H54 (cell line): ENCODE measurements at regions not wholly inside any gene's neighbourhood (a gene's known extent, or its start where the extent isn't known, plus 50 kb on each side); places are given as distances from the start of the nearest gene placed in this dataset.

Source experiments
- DNase-seq: peaks from one replicate; pipeline ENCODE4 v3.0.0; 2011; ENCODE audit warnings: low spot score, mixed read lengths; ENCODE audit not compliant: insufficient read length
- FAIRE-seq: peaks from 3 replicates; lab custom pipeline; 2011; peaks lifted over from hg19 to GRCh38; lab: Jason Lieb, UNC
- POLR2A ChIP-seq: IDR thresholded peaks from 2 replicates; pipeline ENCODE4 v1.6.1; 2011; ENCODE audit warnings: low read depth, mild to moderate bottlenecking, low read length

DNA sequence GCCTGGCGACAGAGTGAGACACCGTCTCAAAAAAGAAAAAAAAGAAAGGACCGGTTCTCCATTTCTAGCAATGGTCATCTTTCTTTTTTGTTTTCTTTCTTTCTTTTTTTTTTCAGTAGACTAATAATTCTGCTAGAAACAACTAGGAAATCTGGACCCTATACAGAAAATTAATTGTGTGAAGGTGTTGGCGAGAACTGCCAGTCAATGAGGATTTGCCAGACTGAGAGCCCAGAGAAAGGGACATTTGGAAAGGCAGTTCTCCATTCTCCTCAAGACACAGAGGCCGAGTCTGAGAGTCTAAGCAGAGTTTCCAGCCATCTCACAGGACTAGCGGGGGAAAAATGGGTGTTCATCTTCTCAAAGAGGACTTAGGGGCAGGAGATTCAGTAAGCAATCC, 123.6 kb upstream of the GPC1 start:
- FAIRE-seq (no peak), DNase-seq (no peak)
- TF ChIP-seq POLR2A, result no peak

DNA sequence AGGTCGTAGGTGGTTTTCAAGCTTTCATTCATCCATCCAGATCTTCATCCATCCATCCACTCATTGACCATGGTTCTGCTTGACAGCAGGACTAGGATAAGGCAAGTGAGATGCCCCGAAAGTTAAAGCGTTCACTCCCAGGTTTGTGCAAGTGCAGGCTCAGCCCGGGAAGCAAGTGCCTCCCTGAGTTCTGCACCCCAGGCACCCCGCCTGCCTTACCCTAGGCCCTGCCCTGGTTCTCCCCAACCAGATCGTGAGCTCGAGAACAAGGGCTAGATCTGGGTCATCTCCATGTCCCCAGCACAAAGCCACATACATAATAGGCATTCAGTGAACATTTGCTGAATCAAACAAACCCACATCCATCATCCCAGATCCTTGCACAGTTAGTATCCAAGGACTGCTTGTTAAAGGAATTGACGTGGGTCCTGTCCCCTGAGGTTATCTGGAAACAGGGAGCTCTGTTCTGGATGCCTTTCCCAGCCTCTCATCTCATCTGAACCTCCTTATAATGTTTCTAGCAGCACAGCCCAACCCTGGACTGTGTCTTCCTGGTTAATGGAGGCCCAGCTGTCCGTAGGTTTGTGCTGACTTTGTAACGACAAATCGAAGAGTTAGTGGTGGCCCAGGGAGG, 116.1 kb upstream of the GPC1 start:
- no peak for TF ChIP-seq POLR2A
- FAIRE-seq, result no peak

DNA sequence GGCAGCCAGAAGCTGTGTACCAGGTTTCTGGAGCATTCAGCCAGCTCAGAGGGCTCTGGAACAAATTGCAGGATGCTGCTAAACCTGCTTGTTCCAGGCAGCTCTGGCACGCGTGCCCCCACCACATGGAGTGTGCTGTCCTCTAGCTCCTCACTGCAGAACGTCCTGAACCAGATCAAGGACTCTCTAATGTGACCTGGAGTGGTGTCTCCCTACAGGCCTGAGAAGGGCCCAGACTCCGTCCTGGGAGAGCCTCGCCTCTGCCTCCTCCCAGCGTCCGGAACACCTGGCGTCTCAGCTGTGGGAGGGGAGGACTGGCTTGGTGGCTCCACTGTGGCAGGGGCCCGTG, 115.6 kb upstream of the GPC1 start:
- TF ChIP-seq POLR2A, result no peak
- no peak for FAIRE-seq
- no peak for DNase-seq

More for the DNA sequence above, 116.1 kb upstream of the GPC1 start:
- DNase-seq, result no peak

DNA sequence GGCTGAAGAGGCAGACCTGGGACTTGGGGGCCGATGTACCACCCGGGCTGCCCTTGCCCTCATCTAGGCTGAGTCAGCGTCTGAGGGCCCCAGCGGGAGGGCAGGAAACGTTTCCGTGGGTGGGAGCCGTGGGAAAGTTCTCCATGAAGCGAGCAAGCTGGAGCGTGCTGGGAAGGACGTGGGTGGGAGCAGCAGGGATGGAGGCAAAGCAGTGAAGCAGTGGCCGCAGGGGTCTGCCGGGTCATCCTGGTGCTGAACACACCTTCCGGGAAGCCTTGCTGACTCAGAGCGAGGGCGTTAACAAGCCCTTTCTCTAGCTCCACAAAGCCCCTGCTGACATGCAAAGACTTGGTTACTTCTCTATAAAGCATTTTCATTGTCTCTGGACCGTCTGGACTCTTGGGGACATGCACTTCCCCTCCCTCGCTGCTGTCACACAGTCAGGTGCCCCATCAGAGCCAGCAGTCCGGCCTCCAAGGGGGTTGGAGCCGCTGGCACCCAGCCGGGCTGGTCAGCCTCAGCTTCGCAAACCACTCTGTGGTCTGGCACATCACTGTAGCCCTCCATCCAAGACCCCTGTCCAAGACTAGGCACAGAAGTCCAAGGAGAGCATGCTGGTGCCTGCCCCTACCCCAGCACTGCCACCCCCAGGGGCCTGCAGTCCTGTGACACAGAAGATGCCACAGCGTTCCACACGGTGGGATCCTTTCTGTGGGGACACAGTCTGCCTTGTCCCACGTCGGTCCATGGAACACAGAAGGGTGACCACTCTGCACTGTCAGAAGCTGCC, 115.1 kb upstream of the GPC1 start:
- no peak for TF ChIP-seq POLR2A
- FAIRE-seq (no peak), DNase-seq (peak; percentile 52)

DNA sequence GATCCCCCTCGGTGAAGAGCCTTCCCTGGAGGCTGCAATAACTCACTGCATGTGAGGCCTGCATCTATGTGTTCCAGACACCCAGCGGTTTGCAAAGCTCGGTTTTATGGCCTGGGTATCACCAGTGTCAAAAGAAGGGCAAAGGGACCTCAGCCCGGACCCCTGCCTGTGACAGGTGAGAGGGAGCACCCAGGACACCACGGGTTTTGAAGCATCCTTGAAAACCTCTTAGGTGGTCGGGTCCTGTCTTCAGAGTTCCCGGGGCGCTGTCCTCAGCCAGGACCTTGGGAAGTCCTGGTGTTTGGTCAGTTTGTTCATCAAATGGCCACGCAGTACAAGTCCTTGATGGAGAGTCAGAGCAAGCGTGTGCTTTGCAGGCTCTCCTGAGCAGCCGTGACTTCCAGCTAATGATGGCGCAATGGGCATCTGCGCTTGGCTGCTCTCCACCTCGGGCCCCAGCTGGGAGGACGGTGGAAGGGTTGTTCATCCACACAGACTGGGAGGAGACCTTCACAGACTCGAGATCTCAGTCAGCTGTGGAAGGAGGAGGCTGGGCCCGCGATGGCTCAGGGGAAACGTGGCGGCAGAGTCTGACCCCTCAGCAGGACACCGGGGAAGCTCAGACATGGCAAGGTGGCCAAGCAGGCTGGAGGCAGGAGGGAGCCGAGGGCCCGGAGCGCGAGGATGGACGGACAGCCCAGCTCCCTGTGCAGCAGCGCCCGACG, 113.1 kb upstream of the GPC1 start:
- FAIRE-seq (no peak), DNase-seq (no peak)
- no peak for TF ChIP-seq POLR2A

DNA sequence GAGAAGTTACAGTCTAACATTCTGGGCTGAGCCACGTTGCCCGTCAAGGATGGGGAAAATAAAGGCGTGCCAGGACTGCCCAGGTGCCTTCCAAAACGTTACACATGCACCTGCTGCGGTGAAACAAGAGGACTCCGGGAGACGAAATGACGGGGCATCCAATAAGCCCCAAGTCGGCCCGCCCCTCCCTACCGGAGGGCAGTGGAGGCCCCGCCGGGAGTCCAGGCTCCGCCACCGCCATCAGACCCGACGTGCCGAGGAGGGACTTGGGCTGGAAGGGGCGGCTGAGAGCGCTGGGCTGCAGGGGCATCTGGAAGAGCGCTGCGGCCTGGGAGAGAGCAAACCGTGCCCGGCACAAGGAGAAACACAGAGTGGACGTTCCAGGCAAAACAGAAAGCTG, 112.5 kb upstream of the GPC1 start:
- TF ChIP-seq POLR2A, result no peak
- DNase-seq (no peak), FAIRE-seq (no peak)

DNA sequence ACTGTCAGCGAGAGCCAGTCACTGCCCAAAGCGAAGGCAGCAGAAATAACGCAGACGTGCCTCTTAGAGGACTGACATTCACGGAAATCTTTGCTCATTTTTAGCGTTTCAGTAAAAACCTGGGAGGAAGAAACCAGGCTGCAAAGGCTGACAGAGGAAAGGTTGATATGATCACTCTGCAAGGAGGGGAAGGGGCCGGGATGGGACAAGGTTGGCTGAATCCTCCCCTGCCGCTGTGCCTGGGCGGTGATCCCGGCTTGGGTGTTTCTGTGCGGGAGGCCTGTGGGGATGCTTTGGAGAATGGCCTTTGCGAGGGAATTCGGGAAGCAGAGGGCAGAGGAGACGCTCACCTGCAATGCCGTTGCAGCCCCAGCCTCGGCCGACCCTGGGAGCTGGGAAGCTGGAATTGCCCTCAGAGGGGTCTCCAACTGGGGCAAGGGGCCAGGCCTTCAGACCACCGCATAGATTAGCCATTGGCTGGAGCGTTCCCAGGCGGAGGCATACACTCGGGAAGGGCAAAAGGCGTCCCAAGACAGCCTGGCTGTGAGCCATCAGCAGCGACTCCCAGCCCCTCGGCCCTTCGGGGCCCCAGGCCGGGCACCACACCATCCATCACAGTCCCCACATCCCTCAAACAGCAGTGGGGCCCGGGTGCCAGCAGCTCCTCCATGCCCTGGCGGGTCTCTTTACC, 111.7 kb upstream of the GPC1 start:
- TF ChIP-seq POLR2A, result no peak
- DNase-seq, result no peak
- no peak for FAIRE-seq

DNA sequence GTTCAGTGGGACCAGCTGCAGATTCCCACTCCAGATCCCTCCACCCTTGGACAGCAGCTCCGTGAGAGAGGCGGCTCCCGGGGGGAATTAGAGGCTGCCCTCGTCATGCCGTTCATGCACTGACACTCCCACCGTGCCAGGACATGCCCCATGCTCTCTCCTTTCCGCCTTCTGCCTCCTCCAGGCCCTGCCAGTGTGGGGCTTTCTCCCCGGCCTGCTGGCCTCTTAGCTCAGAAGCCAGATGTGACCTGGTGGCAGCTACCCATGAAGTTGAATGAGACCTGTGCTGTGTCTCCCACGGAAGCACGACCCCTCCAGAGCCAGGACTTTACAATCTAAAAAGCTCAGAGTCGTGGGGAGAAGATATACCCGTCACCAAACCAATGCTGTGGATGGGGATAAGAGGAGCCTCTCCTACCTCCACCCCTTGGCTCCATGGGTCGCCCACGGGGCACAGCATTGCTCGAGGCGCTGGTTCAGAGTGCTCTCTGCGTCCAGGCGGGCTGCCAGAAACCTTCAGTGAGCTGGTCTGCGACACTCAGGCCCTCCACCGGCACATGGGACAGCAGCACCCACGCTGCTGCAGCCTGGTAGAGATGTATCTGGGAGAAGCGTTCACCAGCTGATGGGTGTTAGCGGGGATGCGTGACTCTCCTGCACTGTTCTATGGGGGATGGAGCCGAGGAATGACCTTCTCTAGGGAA, 111.0 kb upstream of the GPC1 start:
- FAIRE-seq (no peak), DNase-seq (no peak)
- no peak for TF ChIP-seq POLR2A

DNA sequence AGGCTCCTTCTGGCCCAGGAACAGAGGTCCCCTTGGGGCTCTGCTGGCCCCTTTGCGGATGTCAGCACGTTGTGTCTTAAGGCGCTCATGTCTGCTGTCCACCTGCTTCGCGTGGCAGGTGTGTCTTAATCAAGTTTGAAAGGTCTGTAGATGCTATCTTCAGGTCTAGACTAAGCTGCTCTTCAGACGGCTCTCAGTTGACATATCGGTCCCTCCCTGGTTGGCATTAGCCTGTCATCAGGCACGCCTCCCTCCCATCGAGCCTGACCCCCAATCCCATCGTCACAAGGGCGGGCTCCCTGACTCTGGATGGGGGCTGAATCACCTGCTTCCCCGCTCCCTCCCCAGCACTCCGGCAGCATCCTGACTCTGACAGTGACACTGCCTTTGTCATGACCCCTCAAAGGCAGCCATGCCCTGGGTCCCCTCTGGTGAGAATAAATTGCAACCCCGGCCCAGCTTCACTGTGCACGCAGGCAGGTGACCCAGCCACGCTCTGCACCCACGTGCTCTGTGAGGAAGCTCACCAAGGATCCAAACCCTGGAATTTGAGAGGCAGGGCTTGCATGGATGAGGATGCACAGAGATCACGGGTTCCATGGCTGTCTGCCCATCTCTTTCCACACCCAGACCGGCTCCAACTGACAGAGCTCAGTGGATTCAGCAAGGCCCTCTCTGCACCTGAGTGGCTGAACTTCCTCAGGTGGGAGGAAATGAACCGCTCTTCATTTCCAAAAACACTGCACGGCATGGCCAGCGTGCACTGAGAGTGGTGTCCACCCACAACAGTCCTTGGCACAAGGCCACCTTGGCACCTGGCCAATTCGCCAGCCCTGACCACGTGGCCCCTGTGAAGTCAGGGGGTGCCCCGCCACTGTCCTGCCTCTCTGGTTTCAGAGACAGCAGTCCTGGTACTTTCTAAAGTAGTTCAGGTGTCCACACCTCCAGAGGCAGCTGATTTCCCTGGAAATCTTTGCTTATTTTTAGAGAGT, 110.2 kb upstream of the GPC1 start:
- TF ChIP-seq POLR2A, result no peak
- DNase-seq (no peak), FAIRE-seq (no peak)

DNA sequence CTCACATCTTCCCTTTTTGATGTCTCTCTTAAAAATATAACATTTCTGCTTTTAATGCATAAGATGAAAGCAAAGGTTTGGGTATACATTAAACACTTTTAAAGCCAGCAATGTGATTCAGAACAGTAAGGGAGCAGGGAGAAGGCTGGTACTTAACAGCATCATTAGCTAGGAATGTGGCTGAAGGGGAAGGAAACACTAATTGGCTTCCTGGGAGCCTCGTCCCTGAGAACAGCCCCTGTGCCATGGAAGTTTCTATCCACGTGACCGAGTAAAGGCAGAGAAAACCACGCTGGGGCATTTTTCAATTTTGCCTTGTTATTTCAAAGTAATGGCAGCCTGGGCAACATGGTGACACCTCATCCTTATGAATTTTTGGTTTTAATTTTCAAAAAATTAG, 109.2 kb upstream of the GPC1 start:
- no peak for TF ChIP-seq POLR2A
- no peak for FAIRE-seq
- no peak for DNase-seq

DNA sequence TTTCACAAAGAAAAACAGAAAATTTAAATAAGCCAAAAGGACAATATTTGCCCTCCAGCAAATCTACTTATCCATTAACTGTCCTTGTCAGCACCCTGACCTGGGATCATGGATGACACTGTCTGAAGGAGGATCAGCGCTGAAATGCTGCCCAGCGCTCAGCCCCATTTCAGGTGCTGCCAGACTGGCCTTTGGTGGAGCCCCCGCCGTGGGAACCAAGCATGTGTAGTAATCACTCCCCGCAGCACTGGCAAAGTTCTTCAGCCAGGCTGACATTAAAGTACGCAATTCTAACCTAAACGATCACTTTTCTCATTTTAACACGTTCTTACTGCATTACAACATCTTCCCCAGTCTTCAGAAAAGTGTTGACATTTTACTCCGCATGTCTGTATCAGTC, 108.6 kb upstream of the GPC1 start:
- DNase-seq (no peak), FAIRE-seq (no peak)
- no peak for TF ChIP-seq POLR2A

DNA sequence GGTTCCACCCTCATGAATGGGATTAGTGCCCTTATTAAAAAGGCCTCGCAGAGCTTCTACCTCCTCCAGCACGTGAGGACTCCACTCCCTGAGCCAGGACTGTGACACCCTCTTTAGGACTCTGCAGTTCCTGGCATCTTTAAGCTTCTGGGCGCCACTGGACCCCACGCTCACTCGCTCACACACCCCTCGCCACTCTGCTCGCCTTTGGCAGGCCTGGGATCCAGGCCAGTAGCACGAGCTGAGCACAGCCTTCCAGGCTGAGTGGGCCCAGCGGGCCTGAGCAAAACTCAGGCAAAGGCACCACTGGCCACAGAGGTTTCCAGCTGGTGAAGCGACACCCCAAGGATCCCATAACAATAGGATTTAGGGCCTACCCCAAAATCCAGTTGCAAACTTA, 107.9 kb upstream of the GPC1 start:
- no peak for TF ChIP-seq POLR2A
- DNase-seq (no peak), FAIRE-seq (no peak)
